ENCODE measurements at regions not wholly inside any gene's neighbourhood (a gene's known extent, or its start where the extent isn't known, plus 50 kb on each side); places are given as distances from the start of the nearest gene placed in this dataset.

DNA sequence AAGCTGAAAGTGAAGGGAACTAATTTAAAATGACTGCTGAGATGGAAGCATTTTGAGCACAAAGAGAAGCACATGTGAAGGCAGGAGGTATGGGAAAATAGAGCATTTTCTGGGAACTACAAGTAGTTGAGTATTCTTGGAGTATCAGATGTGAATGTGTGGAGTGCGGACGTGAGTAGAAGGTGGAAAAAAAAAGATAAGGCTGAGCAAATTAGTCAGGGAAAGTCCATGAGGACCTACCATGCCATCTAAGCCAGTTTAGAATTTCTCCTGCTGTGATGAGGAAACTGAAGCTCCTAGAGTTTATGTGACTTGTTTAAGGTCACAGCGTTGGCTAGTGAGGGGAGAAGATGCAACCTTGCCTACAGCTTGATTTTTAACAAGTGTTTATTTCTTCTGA, 578.1 kb upstream of the MIR17HG start:
- DNase-seq (ENCODE audit: extremely low read depth in 1 of 4, low spot score in 3 of 4) = no peak
- H3K27ac ChIP-seq (ENCODE audit: extremely low read depth, low read depth, low read length) = no peak overlapping the region
- intact Hi-C loops (cut with micrococcal nuclease) = no loop called here
- POLR2A ChIA-PET = interaction anchor here (0.5 to 1.5 kb wide), 3 partner anchors 9 to 1576 kb away, joined by 3 read pairs; no protein-coding TSS in a partner anchor
- no peaks in the 10 kb centered on the region for H3K27me3 ChIP-seq (ENCODE audit: control insufficient read depth in 2 of 2, insufficient read depth in 2 of 2, low read length in 2 of 2)
- no peaks in the 10 kb centered on the region for H3K79me2 ChIP-seq (ENCODE audit: control insufficient read depth, insufficient read depth, low read length)
- no peaks in the 10 kb centered on the region for H4K20me1 ChIP-seq (replicated peaks; ENCODE audit: control insufficient read depth, insufficient read depth, low read length)
- no peak for FAIRE-seq
- ATAC-seq = no peak
- H2AFZ ChIP-seq (ENCODE audit: low read depth, low read length) = no peak overlapping the region
- H3K9ac ChIP-seq (ENCODE audit: insufficient read depth in 1 of 2, low read depth in 2 of 2, low read length in 2 of 2) = no peak overlapping the region
- no peaks in the 10 kb centered on the region for H3K9me3 ChIP-seq (replicated peaks; ENCODE audit: control insufficient read depth, insufficient read depth, low read depth, low read length)
- no peaks in the 10 kb centered on the region for H3K9me1 ChIP-seq (ENCODE audit: control insufficient read depth, insufficient read depth, low read length)
- BruUV-seq (replicated peaks) = no TSS peak
- 1% methylated on average over 3 of the region's 3 CpGs for WGBS (ENCODE audit: insufficient coverage, low coverage, missing lambda C conversion rate)
- in situ Hi-C loops (cut with MboI) = no loop called here
- H3K36me3 ChIP-seq (ENCODE audit: control insufficient read depth, insufficient read depth, low read length) = no peaks in the 10 kb centered on the region
- no peak overlapping the region for H3K4me3 ChIP-seq
- CTCF ChIA-PET (ENCODE audit: low intra/inter-chr PET ratio) = interaction anchor here (0.8 kb wide), 1 partner anchor 16 kb away, joined by 3 read pairs; no protein-coding TSS in a partner anchor
- no peak overlapping the region for H3K4me2 ChIP-seq (ENCODE audit: insufficient read depth, low read length)
- H3K4me1 ChIP-seq (replicated peaks in 1 of 2; ENCODE audit: control insufficient read depth in 2 of 2, insufficient read depth in 2 of 2, low read length in 2 of 2) = no peaks in the 10 kb centered on the region
- TF ChIP-seq CTBP1 (IDR thresholded peaks at IDR 0.05; ENCODE audit: borderline replicate concordance) (no peak), LEF1 (IDR thresholded peaks at IDR 0.05) (no peak), NR2F6 (CRISPR knock-in tag; IDR thresholded peaks at IDR 0.05) (no peak), BACH1 (tag; IDR thresholded peaks at IDR 0.05) (no peak), ZNF121 (CRISPR knock-in tag; conservative IDR thresholded peaks at IDR 0.05) (0 out of 2 replicates have a peak, but pooled peaks have one; percentile 30), PYGO2 (tag; IDR thresholded peaks at IDR 0.05) (no peak), KLF1 (tag; IDR thresholded peaks at IDR 0.05) (no peak), HEY1 (CRISPR knock-in tag; IDR thresholded peaks at IDR 0.05; ENCODE audit: borderline replicate concordance) (no peak), MTA3 (IDR thresholded peaks at IDR 0.05; ENCODE audit: borderline replicate concordance) (no peak), C11orf30 (IDR thresholded peaks at IDR 0.05; ENCODE audit: low read depth) (no peak), SRSF1 (IDR thresholded peaks at IDR 0.05; ENCODE audit: low read depth, low read length) (no peak), CREM (IDR thresholded peaks at IDR 0.05; ENCODE audit: low read depth) (no peak)
- TF ChIP-seq, protein P1, sequence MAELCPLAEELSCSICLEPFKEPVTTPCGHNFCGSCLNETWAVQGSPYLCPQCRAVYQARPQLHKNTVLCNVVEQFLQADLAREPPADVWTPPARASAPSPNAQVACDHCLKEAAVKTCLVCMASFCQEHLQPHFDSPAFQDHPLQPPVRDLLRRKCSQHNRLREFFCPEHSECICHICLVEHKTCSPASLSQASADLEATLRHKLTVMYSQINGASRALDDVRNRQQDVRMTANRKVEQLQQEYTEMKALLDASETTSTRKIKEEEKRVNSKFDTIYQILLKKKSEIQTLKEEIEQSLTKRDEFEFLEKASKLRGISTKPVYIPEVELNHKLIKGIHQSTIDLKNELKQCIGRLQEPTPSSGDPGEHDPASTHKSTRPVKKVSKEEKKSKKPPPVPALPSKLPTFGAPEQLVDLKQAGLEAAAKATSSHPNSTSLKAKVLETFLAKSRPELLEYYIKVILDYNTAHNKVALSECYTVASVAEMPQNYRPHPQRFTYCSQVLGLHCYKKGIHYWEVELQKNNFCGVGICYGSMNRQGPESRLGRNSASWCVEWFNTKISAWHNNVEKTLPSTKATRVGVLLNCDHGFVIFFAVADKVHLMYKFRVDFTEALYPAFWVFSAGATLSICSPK (IDR thresholded peaks at IDR 0.05; ENCODE audit: borderline replicate concordance) = no peak
- TF ChIP-seq, protein P2, sequence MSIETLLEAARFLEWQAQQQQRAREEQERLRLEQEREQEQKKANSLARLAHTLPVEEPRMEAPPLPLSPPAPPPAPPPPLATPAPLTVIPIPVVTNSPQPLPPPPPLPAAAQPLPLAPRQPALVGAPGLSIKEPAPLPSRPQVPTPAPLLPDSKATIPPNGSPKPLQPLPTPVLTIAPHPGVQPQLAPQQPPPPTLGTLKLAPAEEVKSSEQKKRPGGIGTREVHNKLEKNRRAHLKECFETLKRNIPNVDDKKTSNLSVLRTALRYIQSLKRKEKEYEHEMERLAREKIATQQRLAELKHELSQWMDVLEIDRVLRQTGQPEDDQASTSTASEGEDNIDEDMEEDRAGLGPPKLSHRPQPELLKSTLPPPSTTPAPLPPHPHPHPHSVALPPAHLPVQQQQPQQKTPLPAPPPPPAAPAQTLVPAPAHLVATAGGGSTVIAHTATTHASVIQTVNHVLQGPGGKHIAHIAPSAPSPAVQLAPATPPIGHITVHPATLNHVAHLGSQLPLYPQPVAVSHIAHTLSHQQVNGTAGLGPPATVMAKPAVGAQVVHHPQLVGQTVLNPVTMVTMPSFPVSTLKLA (conservative IDR thresholded peaks at IDR 0.05) = no peak
- TF ChIP-seq, protein P3, sequence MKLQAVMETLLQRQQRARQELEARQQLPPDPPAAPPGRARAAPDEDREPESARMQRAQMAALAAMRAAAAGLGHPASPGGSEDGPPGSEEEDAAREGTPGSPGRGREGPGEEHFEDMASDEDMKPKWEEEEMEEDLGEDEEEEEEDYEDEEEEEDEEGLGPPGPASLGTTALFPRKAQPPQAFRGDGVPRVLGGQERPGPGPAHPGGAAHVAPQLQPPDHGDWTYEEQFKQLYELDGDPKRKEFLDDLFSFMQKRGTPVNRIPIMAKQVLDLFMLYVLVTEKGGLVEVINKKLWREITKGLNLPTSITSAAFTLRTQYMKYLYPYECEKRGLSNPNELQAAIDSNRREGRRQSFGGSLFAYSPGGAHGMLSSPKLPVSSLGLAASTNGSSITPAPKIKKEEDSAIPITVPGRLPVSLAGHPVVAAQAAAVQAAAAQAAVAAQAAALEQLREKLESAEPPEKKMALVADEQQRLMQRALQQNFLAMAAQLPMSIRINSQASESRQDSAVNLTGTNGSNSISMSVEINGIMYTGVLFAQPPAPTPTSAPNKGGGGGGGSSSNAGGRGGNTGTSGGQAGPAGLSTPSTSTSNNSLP (IDR thresholded peaks at IDR 0.05; ENCODE audit: borderline replicate concordance, low read depth, low read length) = no peak
- TF ChIP-seq, protein P4, sequence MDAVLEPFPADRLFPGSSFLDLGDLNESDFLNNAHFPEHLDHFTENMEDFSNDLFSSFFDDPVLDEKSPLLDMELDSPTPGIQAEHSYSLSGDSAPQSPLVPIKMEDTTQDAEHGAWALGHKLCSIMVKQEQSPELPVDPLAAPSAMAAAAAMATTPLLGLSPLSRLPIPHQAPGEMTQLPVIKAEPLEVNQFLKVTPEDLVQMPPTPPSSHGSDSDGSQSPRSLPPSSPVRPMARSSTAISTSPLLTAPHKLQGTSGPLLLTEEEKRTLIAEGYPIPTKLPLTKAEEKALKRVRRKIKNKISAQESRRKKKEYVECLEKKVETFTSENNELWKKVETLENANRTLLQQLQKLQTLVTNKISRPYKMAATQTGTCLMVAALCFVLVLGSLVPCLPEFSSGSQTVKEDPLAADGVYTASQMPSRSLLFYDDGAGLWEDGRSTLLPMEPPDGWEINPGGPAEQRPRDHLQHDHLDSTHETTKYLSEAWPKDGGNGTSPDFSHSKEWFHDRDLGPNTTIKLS (IDR thresholded peaks at IDR 0.05; ENCODE audit: borderline replicate concordance, low read depth) = no peak

Measured in K562 (cell line).